Esophagus squamous epithelium (tissue), 5 donors: ENCODE measurements at regions not wholly inside any gene's neighbourhood (a gene's known extent, or its start where the extent isn't known, plus 50 kb on each side); places are given as distances from the start of the nearest gene placed in this dataset.

Experiments
- DNase-seq: peaks from one replicate; lab custom pipeline; 2025; lab: John Stamatoyannopoulos, UW
- H3K27ac ChIP-seq, 4 donors: fragments of 200-600 bp; sonication (generic); one replicate each; pipeline ENCODE4 v1.5.1; 2016 to 2019; ENCODE audit warnings: mild to moderate bottlenecking in 1 of 4
- H3K27me3 ChIP-seq, 4 donors: fragments of 200-600 bp; sonication (generic); 1 replicate in 3 of 4; 2 replicates in 1 of 4; pipeline versions ENCODE4 v1.5.1 to v1.6.0; 2017 to 2021; ENCODE audit warnings: antibody characterized with exemption in 1 of 4
- H3K36me3 ChIP-seq, 3 donors: fragments of 200-600 bp; sonication (generic); one replicate each; pipeline ENCODE4 v1.5.1; 2016 to 2019
- H3K4me1 ChIP-seq, 3 donors: fragments of 200-600 bp; sonication (generic); one replicate each; pipeline ENCODE4 v1.5.1; 2017 to 2019
- H3K4me3 ChIP-seq, 4 donors: fragments of 200-600 bp; sonication (generic); 1 replicate in 3 of 4; 2 replicates in 1 of 4; pipeline ENCODE4 v1.5.1; 2016 to 2019; ENCODE audit warnings: mild to moderate bottlenecking in 2 of 4, moderate library complexity in 1 of 4
- H3K9me3 ChIP-seq, 3 donors: fragments of 200-600 bp; sonication (generic); one replicate each; pipeline ENCODE4 v1.5.1; 2016 to 2019
- POLR2A ChIP-seq, 4 donors: fragments of 450-650 bp; IDR thresholded peaks; one replicate each; pipeline ENCODE4 v1.6.1; 2017; ENCODE audit warnings: antibody characterized with exemption in 4 of 4, mild to moderate bottlenecking in 4 of 4, moderate library complexity in 3 of 4
- WGBS, 2 donors: methylation state at CpG; one replicate each; pipeline ENCODE4 v1.1.5; 2018; 5-methylcytosine and 5-hydroxymethylcytosine counted together
- intact Hi-C: fragments of 100-400 bp; cut with DNase I; formaldehyde crosslinking; loops from one replicate; pipeline ENCODE4 v1.15.0; 2022
- TF ChIP-seq, protein P1 (sequence below), 6 experiments: fragments of 450-650 bp in 4 of 6; fragments of 200-600 bp in 2 of 6; sonication (generic) in 2 of 6; IDR thresholded peaks; one replicate each; pipeline ENCODE4 v1.5.1; 2016 to 2019; ENCODE audit warnings: antibody characterized with exemption in 6 of 6, mild to moderate bottlenecking in 4 of 6, moderate library complexity in 4 of 6
- donor health status: DM: yes; HTN: yes; CAD: no.

DNA sequence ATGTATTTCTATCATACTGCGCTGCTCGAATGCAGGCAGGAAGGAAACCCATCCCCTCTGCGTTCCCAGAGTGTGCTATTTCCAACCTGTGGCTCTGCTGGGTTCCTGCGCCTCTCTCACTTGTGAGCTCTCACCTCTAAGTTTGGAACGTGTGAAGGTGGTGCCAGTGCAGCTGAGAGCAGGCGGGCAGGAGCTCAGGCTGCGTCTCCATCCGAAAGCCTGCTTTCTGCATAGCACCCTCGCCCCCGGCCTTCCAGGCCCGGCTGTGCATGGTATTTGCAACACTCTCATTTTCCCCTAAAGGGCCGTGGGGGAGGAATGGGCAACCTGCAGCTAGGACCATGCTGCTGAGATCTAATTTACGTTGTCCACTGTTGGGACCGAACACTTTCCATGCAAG is 288.0 kb upstream of the TSHZ2 start:
- Histone ChIP-seq H3K27me3 (peaks cover 0 to 1% (median 0%) of the 10 kb centered on the region in 4 donors), H3K9me3 (no peaks in the 10 kb centered on the region), H3K27ac (no peak overlapping the region), H3K4me1 (no peaks in the 10 kb centered on the region), H3K36me3 (no peaks in the 10 kb centered on the region), H3K4me3 (no peak overlapping the region)
- 77 to 87% methylated on average over 12 to 13 of the region's 14 CpGs for WGBS, 2 donors
- intact Hi-C loops: no loop called here
- DNase-seq: no peak
- TF ChIP-seq, protein P1, sequence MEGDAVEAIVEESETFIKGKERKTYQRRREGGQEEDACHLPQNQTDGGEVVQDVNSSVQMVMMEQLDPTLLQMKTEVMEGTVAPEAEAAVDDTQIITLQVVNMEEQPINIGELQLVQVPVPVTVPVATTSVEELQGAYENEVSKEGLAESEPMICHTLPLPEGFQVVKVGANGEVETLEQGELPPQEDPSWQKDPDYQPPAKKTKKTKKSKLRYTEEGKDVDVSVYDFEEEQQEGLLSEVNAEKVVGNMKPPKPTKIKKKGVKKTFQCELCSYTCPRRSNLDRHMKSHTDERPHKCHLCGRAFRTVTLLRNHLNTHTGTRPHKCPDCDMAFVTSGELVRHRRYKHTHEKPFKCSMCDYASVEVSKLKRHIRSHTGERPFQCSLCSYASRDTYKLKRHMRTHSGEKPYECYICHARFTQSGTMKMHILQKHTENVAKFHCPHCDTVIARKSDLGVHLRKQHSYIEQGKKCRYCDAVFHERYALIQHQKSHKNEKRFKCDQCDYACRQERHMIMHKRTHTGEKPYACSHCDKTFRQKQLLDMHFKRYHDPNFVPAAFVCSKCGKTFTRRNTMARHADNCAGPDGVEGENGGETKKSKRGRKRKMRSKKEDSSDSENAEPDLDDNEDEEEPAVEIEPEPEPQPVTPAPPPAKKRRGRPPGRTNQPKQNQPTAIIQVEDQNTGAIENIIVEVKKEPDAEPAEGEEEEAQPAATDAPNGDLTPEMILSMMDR (IDR thresholded peaks at IDR 0.05): no peak
- no peak for TF ChIP-seq POLR2A (IDR thresholded peaks at IDR 0.05)

- no peaks in the 10 kb centered on the region for H3K36me3 ChIP-seq
- intact Hi-C loops: no loop called here
- no peaks in the 10 kb centered on the region for H3K4me1 ChIP-seq
- TF ChIP-seq, protein P1 (IDR thresholded peaks at IDR 0.05): no peak
- no peak for TF ChIP-seq POLR2A (IDR thresholded peaks at IDR 0.05)
- no peak overlapping the region for H3K27ac ChIP-seq
- H3K4me3 ChIP-seq: no peak overlapping the region
- 66 to 69% methylated on average over 4 to 5 of the region's 5 CpGs for WGBS, 2 donors
- H3K9me3 ChIP-seq: no peaks in the 10 kb centered on the region
- no peak for DNase-seq
- H3K27me3 ChIP-seq: peaks cover 0 to 4% (median 0%) of the 10 kb centered on the region in 4 donors
Measured at GRCh38 chr20:52683761-52684160, 288.4 kb upstream of the TSHZ2 start.

DNA sequence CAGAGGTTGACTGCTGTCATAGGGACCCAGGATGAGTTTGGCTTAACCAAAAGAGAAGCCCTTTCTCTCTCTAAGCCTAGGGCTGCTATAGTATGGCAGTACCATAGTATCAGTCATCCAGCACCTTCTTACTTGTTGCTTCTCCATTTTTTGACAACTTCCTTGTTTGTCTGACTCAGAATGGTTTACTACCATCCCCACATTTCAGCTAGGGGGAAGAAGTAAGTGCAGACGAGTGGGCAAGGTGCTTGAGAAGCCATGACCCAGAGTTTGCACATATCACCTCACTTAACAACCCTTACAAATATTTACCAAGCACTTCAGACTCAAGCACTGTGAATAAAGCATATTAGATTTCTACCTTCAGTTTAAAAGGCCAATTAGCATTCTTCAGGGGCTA is 289.9 kb upstream of the TSHZ2 start:
- H3K36me3 ChIP-seq: no peaks in the 10 kb centered on the region
- no peaks in the 10 kb centered on the region for H3K9me3 ChIP-seq
- TF ChIP-seq, protein P1 (IDR thresholded peaks at IDR 0.05): no peak
- TF ChIP-seq POLR2A (IDR thresholded peaks at IDR 0.05): no peak
- no peaks in the 10 kb centered on the region for H3K4me1 ChIP-seq
- H3K27ac ChIP-seq: no peak overlapping the region
- peaks cover 0 to 4% (median 0%) of the 10 kb centered on the region in 4 donors for H3K27me3 ChIP-seq
- H3K4me3 ChIP-seq: no peak overlapping the region
- no peak for DNase-seq
- WGBS, 2 donors: 27 to 58% methylated on average over 1 of the region's 1 CpG
- intact Hi-C loops: no loop called here

DNA sequence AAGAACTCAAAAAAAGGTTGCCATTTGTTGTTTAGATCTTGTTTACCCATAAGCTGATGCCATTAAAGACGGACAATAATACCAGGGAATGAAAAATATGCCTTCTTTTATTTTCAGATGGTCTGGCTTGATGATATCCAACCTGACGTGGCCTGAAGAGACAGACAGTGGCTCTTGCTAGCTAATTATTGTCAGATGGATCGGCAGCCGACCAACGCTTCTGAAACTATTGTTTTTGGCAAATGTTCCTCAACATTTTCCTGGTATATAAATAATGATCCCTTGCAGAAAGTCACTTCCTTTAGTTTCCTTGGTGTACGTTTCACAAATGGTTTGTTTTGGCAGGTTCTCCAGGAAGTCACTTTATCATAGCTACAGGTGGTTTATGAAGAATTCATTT is 290.9 kb upstream of the TSHZ2 start:
- Histone ChIP-seq H3K27me3 (peaks cover 0 to 4% (median 0%) of the 10 kb centered on the region in 4 donors), H3K4me3 (no peak overlapping the region), H3K36me3 (no peaks in the 10 kb centered on the region), H3K27ac (no peak overlapping the region), H3K9me3 (no peaks in the 10 kb centered on the region), H3K4me1 (peaks cover 0 to 8% (median 0%) of the 10 kb centered on the region in 3 donors)
- 55% methylated on average over 6 of the region's 6 CpGs for WGBS, 2 donors
- intact Hi-C loops: no loop called here
- DNase-seq: no peak
- TF ChIP-seq, protein P1 (IDR thresholded peaks at IDR 0.05): no peak
- no peak for TF ChIP-seq POLR2A (IDR thresholded peaks at IDR 0.05)

DNA sequence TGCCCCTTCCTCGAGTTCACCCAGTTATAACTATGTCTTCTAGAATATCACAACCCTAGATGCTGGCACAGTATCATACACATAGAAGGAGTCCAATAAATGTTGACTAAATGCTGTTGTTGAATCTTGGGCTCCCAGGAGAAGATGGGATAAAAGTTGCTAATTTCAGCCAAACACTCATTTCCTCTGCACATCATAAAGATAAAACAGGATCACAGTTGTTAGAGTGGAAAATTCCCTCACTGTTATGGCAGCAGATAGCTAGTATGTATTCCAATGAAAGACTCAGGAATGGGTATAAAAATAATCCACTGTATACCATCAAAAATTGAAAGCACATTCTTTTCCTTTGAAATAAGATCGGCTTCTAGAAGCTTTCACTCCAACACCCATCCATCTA is 294.9 kb upstream of the TSHZ2 start:
- Histone ChIP-seq H3K4me1 (peaks cover 0 to 33% (median 0%) of the 10 kb centered on the region in 3 donors), H3K36me3 (no peaks in the 10 kb centered on the region), H3K4me3 (no peak overlapping the region), H3K9me3 (no peaks in the 10 kb centered on the region), H3K27me3 (peaks cover 0 to 4% (median 0%) of the 10 kb centered on the region in 4 donors), H3K27ac (no peak overlapping the region)
- no peak for TF ChIP-seq POLR2A (IDR thresholded peaks at IDR 0.05)
- TF ChIP-seq, protein P1 (IDR thresholded peaks at IDR 0.05): no peak
- no peak for DNase-seq
- intact Hi-C loops: no loop called here
- 56 to 62% methylated on average over 2 of the region's 2 CpGs for WGBS, 2 donors
